K562 (cell line): ENCODE measurements at regions not wholly inside any gene's neighbourhood (a gene's known extent, or its start where the extent isn't known, plus 50 kb on each side); places are given as distances from the start of the nearest gene placed in this dataset.

ENCODE experiments used
- BCL6 ChIP-seq: fragments of 250-450 bp; sonication (Bioruptor Pico); IDR thresholded peaks from 2 replicates; pipeline ENCODE4 v1.4.0; 2020
- BRD4 ChIP-seq: fragments of 200-600 bp; sonication (generic); IDR thresholded peaks from 2 replicates; pipeline ENCODE4 v1.6.1; 2017; ENCODE audit warnings: inconsistent platforms
- GABPB1 ChIP-seq: sonication (generic); formaldehyde crosslinking; IDR thresholded peaks from 2 replicates; pipeline ENCODE4 v1.8.0; 2022; ENCODE audit warnings: mild to moderate bottlenecking, missing genetic modification reagents
- HMGN3 ChIP-seq: IDR thresholded peaks from 2 replicates; pipeline ENCODE4 v1.6.1; 2011; ENCODE audit warnings: borderline replicate concordance, low read depth, mild to moderate bottlenecking, mixed read lengths, low read length; ENCODE audit not compliant: insufficient read length; ENCODE audit errors: extremely low read depth
- ILF3 ChIP-seq: fragments of 450-650 bp; IDR thresholded peaks from 2 replicates; pipeline ENCODE4 v1.6.1; 2018; ENCODE audit warnings: antibody characterized with exemption, mild to moderate bottlenecking, moderate library complexity, borderline replicate concordance
- PRMT5 ChIP-seq: sonication (generic); formaldehyde crosslinking; IDR thresholded peaks from 2 replicates; pipeline ENCODE4 v1.5.0; 2020; ENCODE audit warnings: missing genetic modification reagents
- SOX6 ChIP-seq: fragments of 450-650 bp; IDR thresholded peaks from 2 replicates; pipeline ENCODE4 v1.6.1; 2014; ENCODE audit warnings: mild to moderate bottlenecking
- ZEB2 ChIP-seq: fragments of 450-650 bp; IDR thresholded peaks from 2 replicates; pipeline ENCODE4 v1.6.1; 2016
- ZNF551 ChIP-seq: fragments of 250-450 bp; sonication (Bioruptor Pico); IDR thresholded peaks from 2 replicates; pipeline ENCODE4 v1.5.0; 2021; ENCODE audit warnings: mild to moderate bottlenecking, moderate library complexity
- ZNF77 ChIP-seq: fragments of 250-450 bp; sonication (Bioruptor Pico); IDR thresholded peaks from 2 replicates; pipeline ENCODE4 v1.5.0; 2020
- TF ChIP-seq, protein P1 (sequence below): fragments of 450-650 bp; IDR thresholded peaks from 2 replicates; pipeline ENCODE4 v1.6.1; 2016; ENCODE audit warnings: low read depth
- TF ChIP-seq, protein P2 (sequence below): sonication (generic); formaldehyde crosslinking; IDR thresholded peaks from 2 replicates; pipeline ENCODE4 v1.8.0; 2022; ENCODE audit warnings: mild to moderate bottlenecking, missing genetic modification reagents
- TF ChIP-seq, protein P3 (sequence below): fragments of 450-650 bp; formaldehyde crosslinking; IDR thresholded peaks from 2 replicates; pipeline ENCODE4 v1.4.0; 2020; ENCODE audit warnings: mild to moderate bottlenecking, moderate library complexity

DNA sequence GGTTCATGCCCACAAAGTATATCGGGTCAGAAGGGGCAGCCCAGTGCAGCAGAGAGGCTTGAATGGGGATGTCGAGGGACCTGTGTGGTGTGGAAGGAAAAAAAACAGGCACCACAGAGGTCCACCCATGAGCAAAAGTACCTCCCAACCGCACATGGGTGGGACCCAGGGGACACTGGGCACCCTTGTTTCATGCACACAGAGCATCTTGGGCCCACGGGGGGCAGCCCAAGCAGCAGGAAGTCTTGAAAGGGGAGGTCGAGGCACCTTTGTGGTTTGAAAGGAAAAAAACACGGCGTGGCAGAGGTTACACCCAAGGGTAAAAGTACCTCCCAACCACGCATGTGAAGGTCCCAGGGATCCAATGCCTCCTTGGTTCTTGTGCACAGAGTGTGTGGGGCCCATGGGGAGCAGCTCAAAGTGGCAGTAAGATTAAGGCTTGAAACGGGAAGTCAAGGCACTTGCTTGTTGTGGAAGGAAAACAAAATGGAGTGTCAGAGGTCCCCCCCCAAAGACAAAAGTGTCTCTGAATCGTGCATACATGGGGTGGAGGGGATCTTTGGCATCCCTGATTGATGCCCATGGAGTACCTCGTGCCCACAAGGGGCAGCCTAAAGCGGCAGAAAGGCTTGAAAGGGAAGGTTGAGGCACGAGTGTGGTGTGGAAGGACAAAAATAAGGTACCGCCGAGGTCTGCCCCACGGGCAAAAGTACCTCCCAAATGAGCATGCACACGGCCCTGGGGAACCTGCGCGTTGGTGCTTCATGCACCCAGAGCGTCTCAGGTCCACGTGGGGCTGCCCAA, 575.5 kb downstream of the ALG10 start (continued):
- TF ChIP-seq, protein P1, sequence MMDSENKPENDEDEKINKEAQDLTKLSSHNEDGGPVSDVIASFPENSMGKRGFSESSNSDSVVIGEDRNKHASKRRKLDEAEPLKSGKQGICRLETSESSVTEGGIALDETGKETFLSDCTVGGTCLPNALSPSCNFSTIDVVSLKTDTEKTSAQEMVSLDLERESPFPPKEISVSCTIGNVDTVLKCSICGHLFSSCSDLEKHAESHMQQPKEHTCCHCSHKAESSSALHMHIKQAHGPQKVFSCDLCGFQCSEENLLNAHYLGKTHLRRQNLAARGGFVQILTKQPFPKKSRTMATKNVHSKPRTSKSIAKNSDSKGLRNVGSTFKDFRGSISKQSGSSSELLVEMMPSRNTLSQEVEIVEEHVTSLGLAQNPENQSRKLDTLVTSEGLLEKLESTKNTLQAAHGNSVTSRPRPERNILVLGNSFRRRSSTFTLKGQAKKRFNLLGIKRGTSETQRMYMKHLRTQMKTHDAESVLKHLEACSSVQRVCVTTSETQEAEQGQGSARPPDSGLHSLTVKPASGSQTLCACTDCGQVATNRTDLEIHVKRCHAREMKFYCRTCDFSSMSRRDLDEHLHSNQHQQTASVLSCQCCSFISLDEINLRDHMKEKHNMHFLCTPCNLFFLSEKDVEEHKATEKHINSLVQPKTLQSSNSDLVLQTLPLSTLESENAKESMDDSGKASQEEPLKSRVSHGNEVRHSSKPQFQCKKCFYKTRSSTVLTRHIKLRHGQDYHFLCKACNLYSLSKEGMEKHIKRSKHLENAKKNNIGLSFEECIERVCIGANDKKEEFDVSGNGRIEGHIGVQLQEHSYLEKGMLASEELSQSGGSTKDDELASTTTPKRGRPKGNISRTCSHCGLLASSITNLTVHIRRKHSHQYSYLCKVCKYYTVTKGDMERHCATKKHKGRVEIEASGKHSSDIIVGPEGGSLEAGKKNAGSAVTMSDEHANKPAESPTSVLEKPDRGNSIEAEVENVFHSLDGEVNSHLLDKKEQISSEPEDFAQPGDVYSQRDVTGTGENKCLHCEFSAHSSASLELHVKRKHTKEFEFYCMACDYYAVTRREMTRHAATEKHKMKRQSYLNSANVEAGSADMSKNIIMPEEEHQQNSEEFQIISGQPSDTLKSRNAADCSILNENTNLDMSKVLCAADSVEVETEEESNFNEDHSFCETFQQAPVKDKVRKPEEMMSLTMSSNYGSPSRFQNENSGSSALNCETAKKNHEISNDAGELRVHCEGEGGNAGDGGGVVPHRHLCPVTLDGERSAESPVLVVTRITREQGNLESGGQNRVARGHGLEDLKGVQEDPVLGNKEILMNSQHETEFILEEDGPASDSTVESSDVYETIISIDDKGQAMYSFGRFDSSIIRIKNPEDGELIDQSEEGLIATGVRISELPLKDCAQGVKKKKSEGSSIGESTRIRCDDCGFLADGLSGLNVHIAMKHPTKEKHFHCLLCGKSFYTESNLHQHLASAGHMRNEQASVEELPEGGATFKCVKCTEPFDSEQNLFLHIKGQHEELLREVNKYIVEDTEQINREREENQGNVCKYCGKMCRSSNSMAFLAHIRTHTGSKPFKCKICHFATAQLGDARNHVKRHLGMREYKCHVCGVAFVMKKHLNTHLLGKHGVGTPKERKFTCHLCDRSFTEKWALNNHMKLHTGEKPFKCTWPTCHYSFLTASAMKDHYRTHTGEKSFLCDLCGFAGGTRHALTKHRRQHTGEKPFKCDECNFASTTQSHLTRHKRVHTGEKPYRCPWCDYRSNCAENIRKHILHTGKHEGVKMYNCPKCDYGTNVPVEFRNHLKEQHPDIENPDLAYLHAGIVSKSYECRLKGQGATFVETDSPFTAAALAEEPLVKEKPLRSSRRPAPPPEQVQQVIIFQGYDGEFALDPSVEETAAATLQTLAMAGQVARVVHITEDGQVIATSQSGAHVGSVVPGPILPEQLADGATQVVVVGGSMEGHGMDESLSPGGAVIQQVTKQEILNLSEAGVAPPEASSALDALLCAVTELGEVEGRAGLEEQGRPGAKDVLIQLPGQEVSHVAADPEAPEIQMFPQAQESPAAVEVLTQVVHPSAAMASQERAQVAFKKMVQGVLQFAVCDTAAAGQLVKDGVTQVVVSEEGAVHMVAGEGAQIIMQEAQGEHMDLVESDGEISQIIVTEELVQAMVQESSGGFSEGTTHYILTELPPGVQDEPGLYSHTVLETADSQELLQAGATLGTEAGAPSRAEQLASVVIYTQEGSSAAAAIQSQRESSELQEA, result no peak
- TF ChIP-seq ZNF551 (no peak), BCL6 (no peak), ZEB2 (no peak), PRMT5 (no peak), ZNF77 (CRISPR knock-in tag) (no peak), BRD4 (no peak), GABPB1 (no peak), HMGN3 (no peak), ILF3 (no peak), SOX6 (no peak)
- TF ChIP-seq, protein P2, sequence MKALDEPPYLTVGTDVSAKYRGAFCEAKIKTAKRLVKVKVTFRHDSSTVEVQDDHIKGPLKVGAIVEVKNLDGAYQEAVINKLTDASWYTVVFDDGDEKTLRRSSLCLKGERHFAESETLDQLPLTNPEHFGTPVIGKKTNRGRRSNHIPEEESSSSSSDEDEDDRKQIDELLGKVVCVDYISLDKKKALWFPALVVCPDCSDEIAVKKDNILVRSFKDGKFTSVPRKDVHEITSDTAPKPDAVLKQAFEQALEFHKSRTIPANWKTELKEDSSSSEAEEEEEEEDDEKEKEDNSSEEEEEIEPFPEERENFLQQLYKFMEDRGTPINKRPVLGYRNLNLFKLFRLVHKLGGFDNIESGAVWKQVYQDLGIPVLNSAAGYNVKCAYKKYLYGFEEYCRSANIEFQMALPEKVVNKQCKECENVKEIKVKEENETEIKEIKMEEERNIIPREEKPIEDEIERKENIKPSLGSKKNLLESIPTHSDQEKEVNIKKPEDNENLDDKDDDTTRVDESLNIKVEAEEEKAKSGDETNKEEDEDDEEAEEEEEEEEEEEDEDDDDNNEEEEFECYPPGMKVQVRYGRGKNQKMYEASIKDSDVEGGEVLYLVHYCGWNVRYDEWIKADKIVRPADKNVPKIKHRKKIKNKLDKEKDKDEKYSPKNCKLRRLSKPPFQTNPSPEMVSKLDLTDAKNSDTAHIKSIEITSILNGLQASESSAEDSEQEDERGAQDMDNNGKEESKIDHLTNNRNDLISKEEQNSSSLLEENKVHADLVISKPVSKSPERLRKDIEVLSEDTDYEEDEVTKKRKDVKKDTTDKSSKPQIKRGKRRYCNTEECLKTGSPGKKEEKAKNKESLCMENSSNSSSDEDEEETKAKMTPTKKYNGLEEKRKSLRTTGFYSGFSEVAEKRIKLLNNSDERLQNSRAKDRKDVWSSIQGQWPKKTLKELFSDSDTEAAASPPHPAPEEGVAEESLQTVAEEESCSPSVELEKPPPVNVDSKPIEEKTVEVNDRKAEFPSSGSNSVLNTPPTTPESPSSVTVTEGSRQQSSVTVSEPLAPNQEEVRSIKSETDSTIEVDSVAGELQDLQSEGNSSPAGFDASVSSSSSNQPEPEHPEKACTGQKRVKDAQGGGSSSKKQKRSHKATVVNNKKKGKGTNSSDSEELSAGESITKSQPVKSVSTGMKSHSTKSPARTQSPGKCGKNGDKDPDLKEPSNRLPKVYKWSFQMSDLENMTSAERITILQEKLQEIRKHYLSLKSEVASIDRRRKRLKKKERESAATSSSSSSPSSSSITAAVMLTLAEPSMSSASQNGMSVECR (CRISPR knock-in tag), result no peak
- TF ChIP-seq, protein P3, sequence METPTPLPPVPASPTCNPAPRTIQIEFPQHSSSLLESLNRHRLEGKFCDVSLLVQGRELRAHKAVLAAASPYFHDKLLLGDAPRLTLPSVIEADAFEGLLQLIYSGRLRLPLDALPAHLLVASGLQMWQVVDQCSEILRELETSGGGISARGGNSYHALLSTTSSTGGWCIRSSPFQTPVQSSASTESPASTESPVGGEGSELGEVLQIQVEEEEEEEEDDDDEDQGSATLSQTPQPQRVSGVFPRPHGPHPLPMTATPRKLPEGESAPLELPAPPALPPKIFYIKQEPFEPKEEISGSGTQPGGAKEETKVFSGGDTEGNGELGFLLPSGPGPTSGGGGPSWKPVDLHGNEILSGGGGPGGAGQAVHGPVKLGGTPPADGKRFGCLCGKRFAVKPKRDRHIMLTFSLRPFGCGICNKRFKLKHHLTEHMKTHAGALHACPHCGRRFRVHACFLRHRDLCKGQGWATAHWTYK (CRISPR knock-in tag), result no peak
- TF ChIP-seq, all 486 proteins: peak for 0
